ENCODE measurements at regions not wholly inside any gene's neighbourhood (a gene's known extent, or its start where the extent isn't known, plus 50 kb on each side); places are given as distances from the start of the nearest gene placed in this dataset.

- no peak for TF ChIP-seq EZH2phosphoT487 (conservative IDR thresholded peaks at IDR 0.05; ENCODE audit: low read length)
- TF ChIP-seq, protein P1, sequence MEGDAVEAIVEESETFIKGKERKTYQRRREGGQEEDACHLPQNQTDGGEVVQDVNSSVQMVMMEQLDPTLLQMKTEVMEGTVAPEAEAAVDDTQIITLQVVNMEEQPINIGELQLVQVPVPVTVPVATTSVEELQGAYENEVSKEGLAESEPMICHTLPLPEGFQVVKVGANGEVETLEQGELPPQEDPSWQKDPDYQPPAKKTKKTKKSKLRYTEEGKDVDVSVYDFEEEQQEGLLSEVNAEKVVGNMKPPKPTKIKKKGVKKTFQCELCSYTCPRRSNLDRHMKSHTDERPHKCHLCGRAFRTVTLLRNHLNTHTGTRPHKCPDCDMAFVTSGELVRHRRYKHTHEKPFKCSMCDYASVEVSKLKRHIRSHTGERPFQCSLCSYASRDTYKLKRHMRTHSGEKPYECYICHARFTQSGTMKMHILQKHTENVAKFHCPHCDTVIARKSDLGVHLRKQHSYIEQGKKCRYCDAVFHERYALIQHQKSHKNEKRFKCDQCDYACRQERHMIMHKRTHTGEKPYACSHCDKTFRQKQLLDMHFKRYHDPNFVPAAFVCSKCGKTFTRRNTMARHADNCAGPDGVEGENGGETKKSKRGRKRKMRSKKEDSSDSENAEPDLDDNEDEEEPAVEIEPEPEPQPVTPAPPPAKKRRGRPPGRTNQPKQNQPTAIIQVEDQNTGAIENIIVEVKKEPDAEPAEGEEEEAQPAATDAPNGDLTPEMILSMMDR (IDR thresholded peaks at IDR 0.05; ENCODE audit: insufficient read depth, low read length, poor library complexity, severe bottlenecking) = no peak
- no peaks in the 10 kb centered on the region for H3K27me3 ChIP-seq (ENCODE audit: low read length)
- no peaks in the 10 kb centered on the region for H3K9me3 ChIP-seq (ENCODE audit: insufficient read depth, low read length)
- H3K4me3 ChIP-seq (ENCODE audit: insufficient read depth, low read length, poor library complexity, severe bottlenecking) = no peak overlapping the region
- H3F3A ChIP-seq (ENCODE audit: insufficient read depth) = no peaks in the 10 kb centered on the region
- H3K36me3 ChIP-seq (ENCODE audit: low read length) = no peaks in the 10 kb centered on the region
- H3K9me2 ChIP-seq (replicated peaks; ENCODE audit: insufficient read depth, low read length) = no peaks in the 10 kb centered on the region
- H3K79me2 ChIP-seq (ENCODE audit: insufficient read depth, low read length) = no peaks in the 10 kb centered on the region
- H3K4me2 ChIP-seq (ENCODE audit: low read depth, low read length, poor library complexity, severe bottlenecking) = no peak overlapping the region
- no peaks in the 10 kb centered on the region for H4K20me1 ChIP-seq (ENCODE audit: low read depth, low read length)
- no peak overlapping the region for H3K9ac ChIP-seq (ENCODE audit: low read length)
- no peak overlapping the region for H3K27ac ChIP-seq (ENCODE audit: low read depth, low read length)
- no peak overlapping the region for H2AFZ ChIP-seq (ENCODE audit: low read depth, low read length, severe bottlenecking)
Observed at GRCh38 chr2:187115627-187116026, 266.7 kb upstream of the ZSWIM2 start.

DNA sequence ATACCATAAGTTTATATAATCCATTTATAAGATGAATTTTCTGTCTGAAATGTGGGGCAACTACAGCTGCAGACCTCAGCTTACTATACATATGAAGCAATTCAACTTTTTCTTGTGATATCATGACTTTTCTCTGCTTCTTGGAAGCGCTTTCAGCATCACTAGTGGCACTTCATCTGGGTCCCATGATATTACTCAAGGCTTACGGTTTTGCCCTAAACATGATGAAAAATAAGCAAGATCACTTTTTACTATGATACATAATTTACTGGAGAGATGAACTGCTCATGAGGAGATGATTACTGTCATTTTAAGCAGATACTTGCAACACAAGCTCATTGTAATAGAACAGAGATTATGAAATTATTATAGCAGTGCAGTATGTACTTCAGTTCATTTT is 258.0 kb upstream of the ZSWIM2 start:
- Histone ChIP-seq H3K9ac (ENCODE audit: low read length) (no peak overlapping the region), H4K20me1 (ENCODE audit: low read depth, low read length) (no peaks in the 10 kb centered on the region), H3K4me3 (ENCODE audit: insufficient read depth, low read length, poor library complexity, severe bottlenecking) (no peak overlapping the region), H3K27ac (ENCODE audit: low read depth, low read length) (no peak overlapping the region), H3K9me3 (ENCODE audit: insufficient read depth, low read length) (no peaks in the 10 kb centered on the region), H3K9me2 (replicated peaks; ENCODE audit: insufficient read depth, low read length) (no peaks in the 10 kb centered on the region), H2AFZ (ENCODE audit: low read depth, low read length, severe bottlenecking) (no peak overlapping the region), H3K79me2 (ENCODE audit: insufficient read depth, low read length) (no peaks in the 10 kb centered on the region), H3K36me3 (ENCODE audit: low read length) (no peaks in the 10 kb centered on the region), H3F3A (ENCODE audit: insufficient read depth) (no peaks in the 10 kb centered on the region), H3K4me2 (ENCODE audit: low read depth, low read length, poor library complexity, severe bottlenecking) (no peak overlapping the region), H3K27me3 (ENCODE audit: low read length) (no peaks in the 10 kb centered on the region)
- no peak for TF ChIP-seq EZH2phosphoT487 (conservative IDR thresholded peaks at IDR 0.05; ENCODE audit: low read length)
- TF ChIP-seq, protein P1 (IDR thresholded peaks at IDR 0.05; ENCODE audit: insufficient read depth, low read length, poor library complexity, severe bottlenecking) = no peak

- no peaks in the 10 kb centered on the region for H3K9me3 ChIP-seq (ENCODE audit: insufficient read depth, low read length)
- H4K20me1 ChIP-seq (ENCODE audit: low read depth, low read length) = no peaks in the 10 kb centered on the region
- no peak overlapping the region for H3K4me2 ChIP-seq (ENCODE audit: low read depth, low read length, poor library complexity, severe bottlenecking)
- no peaks in the 10 kb centered on the region for H3K27me3 ChIP-seq (ENCODE audit: low read length)
- no peak overlapping the region for H3K9ac ChIP-seq (ENCODE audit: low read length)
- no peaks in the 10 kb centered on the region for H3K79me2 ChIP-seq (ENCODE audit: insufficient read depth, low read length)
- H2AFZ ChIP-seq (ENCODE audit: low read depth, low read length, severe bottlenecking) = no peak overlapping the region
- H3K27ac ChIP-seq (ENCODE audit: low read depth, low read length) = no peak overlapping the region
- no peaks in the 10 kb centered on the region for H3K36me3 ChIP-seq (ENCODE audit: low read length)
- H3K4me3 ChIP-seq (ENCODE audit: insufficient read depth, low read length, poor library complexity, severe bottlenecking) = no peak overlapping the region
- TF ChIP-seq, protein P1 (IDR thresholded peaks at IDR 0.05; ENCODE audit: insufficient read depth, low read length, poor library complexity, severe bottlenecking) = no peak
- no peaks in the 10 kb centered on the region for H3K9me2 ChIP-seq (replicated peaks; ENCODE audit: insufficient read depth, low read length)
- no peaks in the 10 kb centered on the region for H3F3A ChIP-seq (ENCODE audit: insufficient read depth)
Observed at GRCh38 chr2:187105218-187105617, 256.2 kb upstream of the ZSWIM2 start.

GRCh38 chr2:187102381-187102780 is 253.4 kb upstream of the ZSWIM2 start:
- Histone ChIP-seq H3K27ac (ENCODE audit: low read depth, low read length) (no peak overlapping the region), H3K9me3 (ENCODE audit: insufficient read depth, low read length) (no peaks in the 10 kb centered on the region), H3K9ac (ENCODE audit: low read length) (no peak overlapping the region), H3K79me2 (ENCODE audit: insufficient read depth, low read length) (no peaks in the 10 kb centered on the region), H3K9me2 (replicated peaks; ENCODE audit: insufficient read depth, low read length) (no peaks in the 10 kb centered on the region), H4K20me1 (ENCODE audit: low read depth, low read length) (no peaks in the 10 kb centered on the region), H3K4me3 (ENCODE audit: insufficient read depth, low read length, poor library complexity, severe bottlenecking) (no peak overlapping the region), H2AFZ (ENCODE audit: low read depth, low read length, severe bottlenecking) (no peak overlapping the region), H3K27me3 (ENCODE audit: low read length) (no peaks in the 10 kb centered on the region), H3K4me2 (ENCODE audit: low read depth, low read length, poor library complexity, severe bottlenecking) (no peak overlapping the region), H3K36me3 (ENCODE audit: low read length) (no peaks in the 10 kb centered on the region), H3F3A (ENCODE audit: insufficient read depth) (no peaks in the 10 kb centered on the region)
- TF ChIP-seq, protein P1 (IDR thresholded peaks at IDR 0.05; ENCODE audit: insufficient read depth, low read length, poor library complexity, severe bottlenecking) = no peak
- TF ChIP-seq EZH2phosphoT487 (conservative IDR thresholded peaks at IDR 0.05; ENCODE audit: low read length) = no peak
